ENCODE measurements at regions not wholly inside any gene's neighbourhood (a gene's known extent, or its start where the extent isn't known, plus 50 kb on each side); places are given as distances from the start of the nearest gene placed in this dataset.

GRCh38 chr3:43197181-43197580, 89.2 kb upstream of the SNRK start:
- DNase-seq, result no peak
- Mint-ChIP-seq H3K9me3 (no peaks in the 10 kb centered on the region), H3K4me3 (peak overlapping the region; percentile 58), H3K4me1 (ENCODE audit: low read depth) (peaks cover 77% of the 10 kb centered on the region), H3K36me3 (ENCODE audit: low read depth) (no peaks in the 10 kb centered on the region), H3K27ac (peak overlapping the region; percentile 98), H3K27me3 (no peaks in the 10 kb centered on the region)
- ChIA-PET CTCF (no interaction called here), POLR2A (interaction anchor here (1.1 to 1.6 kb wide), 2 partner anchors 12 to 17 kb away, joined by 3 to 6 read pairs; no protein-coding TSS in a partner anchor)
- Histone ChIP-seq H3K27me3 (ENCODE audit: control insufficient read depth in 1 of 2, insufficient read depth in 2 of 2, low read length in 2 of 2) (no peaks in the 10 kb centered on the region), H3K4me3 (ENCODE audit: low read length) (no peak overlapping the region), H3K27ac (ENCODE audit: low read depth in 1 of 2, low read length in 2 of 2) (no peak overlapping the region), H3K4me1 (ENCODE audit: insufficient read depth, low read length) (peaks cover 51% of the 10 kb centered on the region), H3K9me3 (ENCODE audit: control insufficient read depth in 1 of 2, insufficient read depth in 1 of 2, low read length in 2 of 2) (no peaks in the 10 kb centered on the region), H3K36me3 (ENCODE audit: insufficient read depth, low read length) (no peaks in the 10 kb centered on the region)
- no peak for TF ChIP-seq CTCF (IDR thresholded peaks at IDR 0.05)
- ATAC-seq (ENCODE audit: poor library complexity), result no peak
- intact Hi-C loops (cut with DNase I, micrococcal nuclease), result no loop called here

GRCh38 chr3:43196721-43197120, 89.6 kb upstream of the SNRK start:
- H3K36me3 Mint-ChIP-seq (ENCODE audit: low read depth), result no peaks in the 10 kb centered on the region
- H3K27me3 Mint-ChIP-seq, result no peaks in the 10 kb centered on the region
- Histone ChIP-seq H3K27me3 (ENCODE audit: control insufficient read depth in 1 of 2, insufficient read depth in 2 of 2, low read length in 2 of 2) (no peaks in the 10 kb centered on the region), H3K4me3 (ENCODE audit: low read length) (no peak overlapping the region), H3K4me1 (ENCODE audit: insufficient read depth, low read length) (peaks cover 55% of the 10 kb centered on the region), H3K36me3 (ENCODE audit: insufficient read depth, low read length) (no peaks in the 10 kb centered on the region), H3K9me3 (ENCODE audit: control insufficient read depth in 1 of 2, insufficient read depth in 1 of 2, low read length in 2 of 2) (no peaks in the 10 kb centered on the region), H3K27ac (ENCODE audit: low read depth in 1 of 2, low read length in 2 of 2) (no peak overlapping the region)
- intact Hi-C loops (cut with DNase I, micrococcal nuclease), result no loop called here
- DNase-seq, result no peak
- peak overlapping the region; percentile 98 for H3K27ac Mint-ChIP-seq
- no peak for ATAC-seq (ENCODE audit: poor library complexity)
- no peaks in the 10 kb centered on the region for H3K9me3 Mint-ChIP-seq
- POLR2A ChIA-PET, result interaction anchor here (1.6 kb wide), 1 partner anchor 17 kb away, joined by 6 read pairs; no protein-coding TSS in a partner anchor
- H3K4me3 Mint-ChIP-seq, result peak overlapping the region; percentile 58
- peaks cover 82% of the 10 kb centered on the region for H3K4me1 Mint-ChIP-seq (ENCODE audit: low read depth)
- no peak for TF ChIP-seq CTCF (IDR thresholded peaks at IDR 0.05)
- CTCF ChIA-PET, result no interaction called here

GRCh38 chr3:43195115-43195498, 89.2 kb upstream of the POMGNT2 start:
- peaks cover 88% of the 10 kb centered on the region for H3K4me1 Mint-ChIP-seq (ENCODE audit: low read depth)
- no peaks in the 10 kb centered on the region for H3K9me3 Mint-ChIP-seq
- peak overlapping the region; percentile 98 for H3K27ac Mint-ChIP-seq
- peak overlapping the region; percentile 46 for H3K4me3 Mint-ChIP-seq
- intact Hi-C loops (cut with DNase I, micrococcal nuclease), result loop anchor here (2.0 kb wide), 2 partner anchors 14 to 32 kb away; no protein-coding TSS in a partner anchor
- H3K27me3 ChIP-seq (ENCODE audit: control insufficient read depth in 1 of 2, insufficient read depth in 2 of 2, low read length in 2 of 2), result no peaks in the 10 kb centered on the region
- peak; percentile 19 for ATAC-seq (ENCODE audit: poor library complexity)
- no peaks in the 10 kb centered on the region for H3K36me3 ChIP-seq (ENCODE audit: insufficient read depth, low read length)
- H3K36me3 Mint-ChIP-seq (ENCODE audit: low read depth), result no peaks in the 10 kb centered on the region
- peak overlapping the region; percentile 58 to 78 for H3K27ac ChIP-seq (ENCODE audit: low read depth in 1 of 2, low read length in 2 of 2)
- DNase-seq, result no peak
- ChIA-PET POLR2A (interaction anchor here (0.7 to 1.9 kb wide), 5 partner anchors 15 to 91 kb away, joined by 3 to 13 read pairs (median 5); partner anchors contain the start of gene SNRK), CTCF (no interaction called here)
- no peaks in the 10 kb centered on the region for H3K27me3 Mint-ChIP-seq
- no peaks in the 10 kb centered on the region for H3K9me3 ChIP-seq (ENCODE audit: control insufficient read depth in 1 of 2, insufficient read depth in 1 of 2, low read length in 2 of 2)
- TF ChIP-seq CTCF (IDR thresholded peaks at IDR 0.05), result no peak
- H3K4me3 ChIP-seq (ENCODE audit: low read length), result no peak overlapping the region
- peaks cover 63% of the 10 kb centered on the region for H3K4me1 ChIP-seq (ENCODE audit: insufficient read depth, low read length)

Data from CD4-positive, alpha-beta T cell (primary cell).